ENCODE measurements at regions not wholly inside any gene's neighbourhood (a gene's known extent, or its start where the extent isn't known, plus 50 kb on each side); places are given as distances from the start of the nearest gene placed in this dataset.

DNA sequence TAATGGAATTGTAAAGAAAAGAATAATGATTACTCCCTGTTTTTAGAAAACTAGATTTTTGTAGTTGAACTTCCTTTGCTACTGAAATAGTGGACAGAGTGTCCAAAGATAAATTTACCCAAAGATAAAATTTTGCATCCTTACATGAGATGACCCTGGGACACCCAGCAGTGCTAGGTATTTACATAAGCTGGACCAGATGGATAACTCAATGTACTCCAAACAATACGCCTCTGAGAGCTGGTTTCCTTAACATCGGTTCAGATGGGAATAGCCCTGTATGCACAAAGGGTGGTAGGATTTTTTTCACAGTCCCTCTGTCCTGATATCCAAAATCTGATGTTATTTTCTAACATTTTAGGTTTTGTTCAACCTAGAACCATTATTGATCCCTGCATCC is 432.1 kb upstream of the ID2 start:
- TF ChIP-seq, protein P1, sequence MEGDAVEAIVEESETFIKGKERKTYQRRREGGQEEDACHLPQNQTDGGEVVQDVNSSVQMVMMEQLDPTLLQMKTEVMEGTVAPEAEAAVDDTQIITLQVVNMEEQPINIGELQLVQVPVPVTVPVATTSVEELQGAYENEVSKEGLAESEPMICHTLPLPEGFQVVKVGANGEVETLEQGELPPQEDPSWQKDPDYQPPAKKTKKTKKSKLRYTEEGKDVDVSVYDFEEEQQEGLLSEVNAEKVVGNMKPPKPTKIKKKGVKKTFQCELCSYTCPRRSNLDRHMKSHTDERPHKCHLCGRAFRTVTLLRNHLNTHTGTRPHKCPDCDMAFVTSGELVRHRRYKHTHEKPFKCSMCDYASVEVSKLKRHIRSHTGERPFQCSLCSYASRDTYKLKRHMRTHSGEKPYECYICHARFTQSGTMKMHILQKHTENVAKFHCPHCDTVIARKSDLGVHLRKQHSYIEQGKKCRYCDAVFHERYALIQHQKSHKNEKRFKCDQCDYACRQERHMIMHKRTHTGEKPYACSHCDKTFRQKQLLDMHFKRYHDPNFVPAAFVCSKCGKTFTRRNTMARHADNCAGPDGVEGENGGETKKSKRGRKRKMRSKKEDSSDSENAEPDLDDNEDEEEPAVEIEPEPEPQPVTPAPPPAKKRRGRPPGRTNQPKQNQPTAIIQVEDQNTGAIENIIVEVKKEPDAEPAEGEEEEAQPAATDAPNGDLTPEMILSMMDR (conservative IDR thresholded peaks at IDR 0.05; ENCODE audit: low read length), result no peak
- no peak for TF ChIP-seq EZH2phosphoT487 (IDR thresholded peaks at IDR 0.05; ENCODE audit: borderline replicate concordance)

Measured in Loucy (cell line).